SKM-1 (cell line): ENCODE measurements at regions not wholly inside any gene's neighbourhood (a gene's known extent, or its start where the extent isn't known, plus 50 kb on each side); places are given as distances from the start of the nearest gene placed in this dataset.
"Not testable (repeated sequence)": the region's sequence is repeated elsewhere in the genome, so short reads cannot be mapped to it uniquely, and the experiment has no call there.

Experiments used
- DNase-seq: peaks from one replicate; lab custom pipeline; 2025; ENCODE audit not compliant: unreplicated experiment; lab: John Stamatoyannopoulos, UW

- no peak for DNase-seq
Measured at GRCh38 chr11:97487387-97487786, 1097.6 kb downstream of the JRKL start.

GRCh38 chr11:97498891-97499290 lies 1109.1 kb downstream of the JRKL start:
- no peak for DNase-seq

GRCh38 chr11:97502201-97502600 lies 1112.4 kb downstream of the JRKL start:
- DNase-seq, result no peak

GRCh38 chr11:97506076-97506759 lies 1116.4 kb downstream of the JRKL start:
- no peak for DNase-seq

GRCh38 chr11:97514446-97514845 lies 1124.6 kb downstream of the JRKL start:
- no peak for DNase-seq

GRCh38 chr11:97516688-97517087 lies 1126.9 kb downstream of the JRKL start:
- no peak for DNase-seq

GRCh38 chr11:97525273-97525672 lies 1135.5 kb downstream of the JRKL start:
- no peak for DNase-seq

- DNase-seq, result no peak
Measured at GRCh38 chr11:97537407-97538150, 1147.8 kb downstream of the JRKL start.

- DNase-seq, result no peak
Measured at GRCh38 chr11:97544431-97544830, 1154.6 kb downstream of the JRKL start.

GRCh38 chr11:97548280-97548679 lies 1158.5 kb downstream of the JRKL start:
- no peak for DNase-seq

- no peak for DNase-seq
Measured at GRCh38 chr11:97557399-97557798, 1167.6 kb downstream of the JRKL start.

- no peak for DNase-seq
Measured at GRCh38 chr11:97567801-97568200, 1178.0 kb downstream of the JRKL start.

- no peak for DNase-seq
Measured at GRCh38 chr11:97570636-97571035, 1180.8 kb downstream of the JRKL start.

- not testable (repeated sequence) for DNase-seq
Measured at GRCh38 chr11:97573771-97574170, 1184.0 kb downstream of the JRKL start.

- no peak for DNase-seq
Measured at GRCh38 chr11:97574976-97575665, 1185.3 kb downstream of the JRKL start.

GRCh38 chr11:97607291-97608000 lies 1217.6 kb downstream of the JRKL start:
- DNase-seq, result no peak

- DNase-seq, result no peak
Measured at GRCh38 chr11:97610000-97610399, 1220.2 kb downstream of the JRKL start.

GRCh38 chr11:97610854-97611253 lies 1221.0 kb downstream of the JRKL start:
- no peak for DNase-seq

- no peak for DNase-seq
Measured at GRCh38 chr11:97611345-97611744, 1221.5 kb downstream of the JRKL start.

GRCh38 chr11:97614606-97615005 lies 1224.8 kb downstream of the JRKL start:
- DNase-seq, result no peak

- DNase-seq, result no peak
Measured at GRCh38 chr11:97615546-97615945, 1225.7 kb downstream of the JRKL start.
